Suprapubic skin (tissue), 4 donors: ENCODE measurements at regions not wholly inside any gene's neighbourhood (a gene's known extent, or its start where the extent isn't known, plus 50 kb on each side); places are given as distances from the start of the nearest gene placed in this dataset.

Source experiments
- CTCF ChIP-seq, 2 donors: fragments of 200-600 bp in 1 of 2; fragments of 450-650 bp in 1 of 2; sonication (generic) in 1 of 2; IDR thresholded peaks; one replicate each; pipeline ENCODE4 v1.5.1; 2016 to 2019; ENCODE audit warnings: antibody characterized with exemption in 2 of 2, mild to moderate bottlenecking in 1 of 2, moderate library complexity in 1 of 2
- EP300 ChIP-seq: sonication (generic); formaldehyde crosslinking; IDR thresholded peaks from one replicate; pipeline ENCODE4 v1.6.1; 2017; ENCODE audit warnings: antibody characterized with exemption
- POLR2A ChIP-seq, 2 donors: fragments of 450-650 bp; IDR thresholded peaks; one replicate each; pipeline ENCODE4 v1.6.1; 2017; ENCODE audit warnings: antibody characterized with exemption in 2 of 2, mild to moderate bottlenecking in 2 of 2, moderate library complexity in 2 of 2
- POLR2AphosphoS5 ChIP-seq, 3 donors: sonication (generic); formaldehyde crosslinking; IDR thresholded peaks; one replicate each; pipeline ENCODE4 v1.6.1; 2017; ENCODE audit warnings: antibody characterized with exemption in 3 of 3

GRCh38 chr20:7327810-7328209 lies 560.3 kb downstream of the BMP2 start:
- TF ChIP-seq CTCF (IDR thresholded peaks at IDR 0.05) (no peak), POLR2A (IDR thresholded peaks at IDR 0.05) (no peak), POLR2AphosphoS5 (IDR thresholded peaks at IDR 0.05) (no peak), EP300 (no peak)
